ENCODE measurements at regions not wholly inside any gene's neighbourhood (a gene's known extent, or its start where the extent isn't known, plus 50 kb on each side); places are given as distances from the start of the nearest gene placed in this dataset.

GRCh38 chr10:117716889-117717288 lies 174.3 kb downstream of the EMX2 start:
- no peak for DNase-seq (ENCODE audit: low spot score)

GRCh38 chr10:117718986-117719920 lies 176.7 kb downstream of the EMX2 start:
- DNase-seq (ENCODE audit: low spot score): no peak

GRCh38 chr10:117720931-117721835 lies 178.6 kb downstream of the EMX2 start:
- no peak for DNase-seq (ENCODE audit: low spot score)

- DNase-seq (ENCODE audit: low spot score): no peak
Observed at GRCh38 chr10:117721873-117722272, 179.3 kb downstream of the EMX2 start.

GRCh38 chr10:117723343-117723742 lies 180.8 kb downstream of the EMX2 start:
- no peak for DNase-seq (ENCODE audit: low spot score)

- no peak for DNase-seq (ENCODE audit: low spot score)
Observed at GRCh38 chr10:117725993-117726392, 183.4 kb downstream of the EMX2 start.

GRCh38 chr10:117726596-117727295 lies 184.2 kb downstream of the EMX2 start:
- no peak for DNase-seq (ENCODE audit: low spot score)

GRCh38 chr10:117727421-117727820 lies 184.9 kb downstream of the EMX2 start:
- no peak for DNase-seq (ENCODE audit: low spot score)

GRCh38 chr10:117728087-117728486 lies 185.5 kb downstream of the EMX2 start:
- DNase-seq (ENCODE audit: low spot score): no peak

GRCh38 chr10:117729156-117729555 lies 186.6 kb downstream of the EMX2 start:
- no peak for DNase-seq (ENCODE audit: low spot score)

GRCh38 chr10:117731121-117731791 lies 188.7 kb downstream of the EMX2 start:
- DNase-seq (ENCODE audit: low spot score): no peak

- no peak for DNase-seq (ENCODE audit: low spot score)
Observed at GRCh38 chr10:117734731-117735405, 192.3 kb downstream of the EMX2 start.

- no peak for DNase-seq (ENCODE audit: low spot score)
Observed at GRCh38 chr10:117736655-117737054, 194.1 kb downstream of the EMX2 start.

- no peak for DNase-seq (ENCODE audit: low spot score)
Observed at GRCh38 chr10:117740088-117740487, 197.5 kb downstream of the EMX2 start.

GRCh38 chr10:117740691-117741222 lies 198.2 kb downstream of the EMX2 start:
- no peak for DNase-seq (ENCODE audit: low spot score)

GRCh38 chr10:117741524-117741923 lies 199.0 kb downstream of the EMX2 start:
- DNase-seq (ENCODE audit: low spot score): no peak

GRCh38 chr10:117743509-117743908 lies 201.0 kb downstream of the EMX2 start:
- DNase-seq (ENCODE audit: low spot score): no peak

GRCh38 chr10:117745301-117745700 lies 202.8 kb downstream of the EMX2 start:
- DNase-seq (ENCODE audit: low spot score): no peak

GRCh38 chr10:117746541-117747448 lies 204.2 kb downstream of the EMX2 start:
- DNase-seq (ENCODE audit: low spot score): no peak

- no peak for DNase-seq (ENCODE audit: low spot score)
Observed at GRCh38 chr10:117747636-117748035, 205.1 kb downstream of the EMX2 start.
